ENCODE measurements at regions not wholly inside any gene's neighbourhood (a gene's known extent, or its start where the extent isn't known, plus 50 kb on each side); places are given as distances from the start of the nearest gene placed in this dataset.

DNA sequence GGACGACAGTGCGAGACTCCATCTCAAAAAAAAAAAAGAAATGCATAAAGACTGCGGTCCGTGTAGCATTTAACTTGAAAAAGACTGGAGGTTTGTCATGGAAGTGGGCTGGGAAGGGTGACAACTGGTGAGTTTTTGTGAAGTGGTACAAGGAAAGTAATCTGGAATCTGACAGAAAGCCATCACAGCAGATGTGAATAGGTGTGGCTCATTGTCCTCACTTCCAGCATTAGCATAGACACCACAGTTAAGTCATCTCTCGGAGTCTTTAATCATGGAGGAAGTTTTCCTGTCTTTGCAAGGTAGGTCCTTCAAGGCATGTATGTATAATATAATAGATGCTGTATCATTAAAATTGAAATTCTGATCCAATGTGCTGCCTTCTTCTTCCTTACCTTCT, 453.2 kb downstream of the TFAP2A start:
- Mint-ChIP-seq H3K4me1 (no peaks in the 10 kb centered on the region), H3K27ac (no peak overlapping the region), H3K9me3 (peaks cover 15% of the 10 kb centered on the region), H3K4me3 (no peak overlapping the region), H3K36me3 (ENCODE audit: low read depth) (no peaks in the 10 kb centered on the region), H3K27me3 (ENCODE audit: low read depth) (no peaks in the 10 kb centered on the region)
- TF ChIP-seq, protein P1, sequence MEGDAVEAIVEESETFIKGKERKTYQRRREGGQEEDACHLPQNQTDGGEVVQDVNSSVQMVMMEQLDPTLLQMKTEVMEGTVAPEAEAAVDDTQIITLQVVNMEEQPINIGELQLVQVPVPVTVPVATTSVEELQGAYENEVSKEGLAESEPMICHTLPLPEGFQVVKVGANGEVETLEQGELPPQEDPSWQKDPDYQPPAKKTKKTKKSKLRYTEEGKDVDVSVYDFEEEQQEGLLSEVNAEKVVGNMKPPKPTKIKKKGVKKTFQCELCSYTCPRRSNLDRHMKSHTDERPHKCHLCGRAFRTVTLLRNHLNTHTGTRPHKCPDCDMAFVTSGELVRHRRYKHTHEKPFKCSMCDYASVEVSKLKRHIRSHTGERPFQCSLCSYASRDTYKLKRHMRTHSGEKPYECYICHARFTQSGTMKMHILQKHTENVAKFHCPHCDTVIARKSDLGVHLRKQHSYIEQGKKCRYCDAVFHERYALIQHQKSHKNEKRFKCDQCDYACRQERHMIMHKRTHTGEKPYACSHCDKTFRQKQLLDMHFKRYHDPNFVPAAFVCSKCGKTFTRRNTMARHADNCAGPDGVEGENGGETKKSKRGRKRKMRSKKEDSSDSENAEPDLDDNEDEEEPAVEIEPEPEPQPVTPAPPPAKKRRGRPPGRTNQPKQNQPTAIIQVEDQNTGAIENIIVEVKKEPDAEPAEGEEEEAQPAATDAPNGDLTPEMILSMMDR (IDR thresholded peaks at IDR 0.05; ENCODE audit: unreplicated experiment in 3 of 3): no peak

DNA sequence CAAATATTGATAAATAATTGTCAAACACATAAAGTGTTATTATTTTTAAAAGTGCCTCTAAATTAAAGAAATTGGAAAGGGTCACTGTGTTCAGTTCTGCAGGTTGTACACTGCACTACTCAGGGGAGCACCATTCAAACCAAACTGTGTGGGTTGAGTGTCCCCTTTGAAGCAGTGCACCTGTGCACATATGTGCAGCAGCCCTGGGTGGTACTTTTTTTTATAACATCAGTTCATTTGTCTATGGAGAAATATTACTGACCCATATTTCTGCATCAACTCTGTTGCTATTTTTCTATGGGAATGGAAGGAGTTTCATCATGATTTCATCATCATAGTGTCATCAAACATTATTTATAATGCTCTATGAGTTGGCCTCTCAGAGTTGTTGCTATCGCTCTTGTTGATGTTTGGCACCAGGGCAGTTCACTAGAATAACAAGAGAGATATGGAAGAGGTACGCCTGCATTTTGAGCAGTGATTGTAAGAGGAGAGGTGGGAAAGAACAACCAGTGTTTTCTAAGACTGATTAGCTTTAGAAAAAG, 457.6 kb downstream of the TFAP2A start:
- no peaks in the 10 kb centered on the region for H3K36me3 Mint-ChIP-seq (ENCODE audit: low read depth)
- no peaks in the 10 kb centered on the region for H3K27me3 Mint-ChIP-seq (ENCODE audit: low read depth)
- no peak overlapping the region for H3K4me3 Mint-ChIP-seq
- peaks cover 2% of the 10 kb centered on the region for H3K9me3 Mint-ChIP-seq
- no peaks in the 10 kb centered on the region for H3K4me1 Mint-ChIP-seq
- TF ChIP-seq, protein P1 (IDR thresholded peaks at IDR 0.05; ENCODE audit: unreplicated experiment in 3 of 3): no peak
- no peak overlapping the region for H3K27ac Mint-ChIP-seq

DNA sequence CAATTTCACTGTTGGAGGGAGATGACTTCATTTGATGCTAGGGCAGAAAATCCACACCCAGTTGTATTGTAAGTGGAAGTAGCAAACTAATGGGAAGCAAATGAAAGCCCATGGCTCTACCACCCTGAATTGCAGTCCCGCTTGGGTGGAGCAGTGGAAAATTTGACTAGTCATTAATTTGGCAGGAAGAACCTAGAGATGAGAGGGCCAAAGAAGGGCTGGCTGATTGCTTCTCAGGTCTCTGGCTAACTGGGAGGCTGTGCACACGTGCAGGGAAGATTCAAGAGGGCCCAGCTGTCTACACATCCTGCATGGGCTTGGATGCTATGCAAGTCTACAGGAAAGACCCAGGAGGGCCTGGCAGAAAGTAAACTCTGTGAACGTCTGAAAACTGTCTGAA, 466.2 kb downstream of the TFAP2A start:
- TF ChIP-seq, protein P1 (IDR thresholded peaks at IDR 0.05; ENCODE audit: unreplicated experiment in 3 of 3): no peak
- no peaks in the 10 kb centered on the region for H3K36me3 Mint-ChIP-seq (ENCODE audit: low read depth)
- H3K27me3 Mint-ChIP-seq (ENCODE audit: low read depth): no peaks in the 10 kb centered on the region
- peaks cover 2% of the 10 kb centered on the region for H3K9me3 Mint-ChIP-seq
- H3K4me1 Mint-ChIP-seq: no peaks in the 10 kb centered on the region
- H3K27ac Mint-ChIP-seq: no peak overlapping the region
- H3K4me3 Mint-ChIP-seq: no peak overlapping the region

DNA sequence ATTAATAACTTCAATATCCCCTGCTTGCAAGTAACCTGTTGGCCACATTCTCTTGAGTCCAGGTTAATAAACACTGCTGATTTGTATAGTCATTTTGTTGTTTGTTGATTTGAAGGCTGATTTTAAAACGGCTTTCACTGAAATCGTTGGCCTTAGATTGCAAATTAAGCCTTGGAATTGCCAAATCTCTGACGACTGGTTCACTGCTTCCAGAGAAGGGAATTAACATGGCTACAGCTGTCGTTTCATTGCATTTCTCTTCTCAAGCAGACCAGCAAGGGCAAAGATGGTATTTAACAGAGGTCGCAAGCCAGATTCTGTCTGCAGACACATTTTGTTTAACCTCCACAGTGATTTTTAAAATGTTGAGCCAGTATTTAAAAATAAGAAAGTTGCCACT, 470.9 kb downstream of the TFAP2A start:
- TF ChIP-seq, protein P1 (IDR thresholded peaks at IDR 0.05; ENCODE audit: unreplicated experiment in 3 of 3): no peak
- Mint-ChIP-seq H3K27ac (no peak overlapping the region), H3K27me3 (ENCODE audit: low read depth) (no peaks in the 10 kb centered on the region), H3K9me3 (no peaks in the 10 kb centered on the region), H3K36me3 (ENCODE audit: low read depth) (no peaks in the 10 kb centered on the region), H3K4me3 (no peak overlapping the region), H3K4me1 (no peaks in the 10 kb centered on the region)

GRCh38 chr6:9943026-9943425, 471.8 kb downstream of the TFAP2A start:
- Mint-ChIP-seq H3K9me3 (no peaks in the 10 kb centered on the region), H3K36me3 (ENCODE audit: low read depth) (no peaks in the 10 kb centered on the region), H3K27me3 (ENCODE audit: low read depth) (no peaks in the 10 kb centered on the region), H3K4me1 (no peaks in the 10 kb centered on the region), H3K4me3 (no peak overlapping the region), H3K27ac (no peak overlapping the region)
- TF ChIP-seq, protein P1 (IDR thresholded peaks at IDR 0.05; ENCODE audit: unreplicated experiment in 3 of 3): no peak

DNA sequence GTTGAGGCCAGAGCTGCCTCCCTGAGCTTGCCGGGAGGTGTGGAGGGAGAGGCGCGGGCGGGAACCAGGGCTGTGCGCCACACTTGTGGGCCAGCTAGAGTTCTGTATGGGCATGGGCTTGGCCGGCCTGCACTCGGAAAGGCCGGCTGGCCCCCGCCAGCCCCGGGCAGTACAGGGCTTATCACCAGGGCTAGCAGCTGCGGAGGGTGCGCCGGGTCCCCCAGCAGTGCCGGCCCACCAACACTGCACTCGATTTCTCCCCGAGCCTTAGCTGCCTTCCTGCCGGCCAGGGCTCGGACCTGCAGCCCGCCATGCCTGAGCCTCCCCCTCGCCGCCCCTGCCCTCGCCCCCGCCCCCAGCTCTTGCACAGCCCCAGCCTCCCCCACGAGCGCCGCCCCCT, 472.7 kb downstream of the TFAP2A start:
- Mint-ChIP-seq H3K4me3 (no peak overlapping the region), H3K27ac (no peak overlapping the region), H3K9me3 (no peaks in the 10 kb centered on the region), H3K4me1 (peaks cover 2% of the 10 kb centered on the region), H3K27me3 (ENCODE audit: low read depth) (no peaks in the 10 kb centered on the region), H3K36me3 (ENCODE audit: low read depth) (no peaks in the 10 kb centered on the region)
- TF ChIP-seq, protein P1 (IDR thresholded peaks at IDR 0.05; ENCODE audit: unreplicated experiment in 3 of 3): no peak

Data from nephron (organoid).